ENCODE measurements at regions not wholly inside any gene's neighbourhood (a gene's known extent, or its start where the extent isn't known, plus 50 kb on each side); places are given as distances from the start of the nearest gene placed in this dataset.

- DNase-seq = no peak
These were observed 319.1 kb downstream of the ANXA1 start for GRCh38 chr9:73470766-73471165.

- DNase-seq = no peak
These were observed 322.4 kb downstream of the ANXA1 start for GRCh38 chr9:73474002-73474600.

- DNase-seq = no peak
These were observed 323.0 kb downstream of the ANXA1 start for GRCh38 chr9:73474625-73475024.

GRCh38 chr9:73494894-73495293, 343.2 kb downstream of the ANXA1 start:
- DNase-seq = no peak

GRCh38 chr9:73497796-73498195, 346.1 kb downstream of the ANXA1 start:
- DNase-seq = no peak

GRCh38 chr9:73515216-73515615, 363.6 kb downstream of the ANXA1 start:
- no peak for DNase-seq

GRCh38 chr9:73523391-73523790, 371.7 kb downstream of the ANXA1 start:
- DNase-seq = no peak

- DNase-seq = no peak
These were observed 373.7 kb downstream of the ANXA1 start for GRCh38 chr9:73525350-73525749.

GRCh38 chr9:73527521-73527920, 375.9 kb downstream of the ANXA1 start:
- no peak for DNase-seq

GRCh38 chr9:73528926-73529325, 377.3 kb downstream of the ANXA1 start:
- no peak for DNase-seq

- DNase-seq = no peak
These were observed 378.0 kb downstream of the ANXA1 start for GRCh38 chr9:73529666-73530065.

GRCh38 chr9:73531051-73531532, 379.4 kb downstream of the ANXA1 start:
- no peak for DNase-seq

- DNase-seq = no peak
These were observed 380.0 kb downstream of the ANXA1 start for GRCh38 chr9:73531658-73532057.

GRCh38 chr9:73532985-73533384, 381.3 kb downstream of the ANXA1 start:
- DNase-seq = no peak

GRCh38 chr9:73536403-73536802, 384.7 kb downstream of the ANXA1 start:
- no peak for DNase-seq

- DNase-seq = no peak
These were observed 385.9 kb downstream of the ANXA1 start for GRCh38 chr9:73537561-73537960.

- DNase-seq = no peak
These were observed 388.3 kb downstream of the ANXA1 start for GRCh38 chr9:73539881-73540390.

- no peak for DNase-seq
These were observed 390.3 kb downstream of the ANXA1 start for GRCh38 chr9:73541923-73542322.

- DNase-seq = no peak
These were observed 392.1 kb downstream of the ANXA1 start for GRCh38 chr9:73543727-73544126.

GRCh38 chr9:73548201-73548600, 396.5 kb downstream of the ANXA1 start:
- no peak for DNase-seq

GRCh38 chr9:73549991-73550390, 398.3 kb downstream of the ANXA1 start:
- DNase-seq = no peak

GRCh38 chr9:73553295-73553694, 401.6 kb downstream of the ANXA1 start:
- DNase-seq = no peak

- DNase-seq = no peak
These were observed 406.8 kb downstream of the ANXA1 start for GRCh38 chr9:73558471-73558870.

- no peak for DNase-seq
These were observed 413.4 kb downstream of the ANXA1 start for GRCh38 chr9:73565026-73565425.

- no peak for DNase-seq
These were observed 414.3 kb downstream of the ANXA1 start for GRCh38 chr9:73565833-73566465.

Measured in NCI-H2171 (cell line).